ENCODE measurements at regions not wholly inside any gene's neighbourhood (a gene's known extent, or its start where the extent isn't known, plus 50 kb on each side); places are given as distances from the start of the nearest gene placed in this dataset.

DNA sequence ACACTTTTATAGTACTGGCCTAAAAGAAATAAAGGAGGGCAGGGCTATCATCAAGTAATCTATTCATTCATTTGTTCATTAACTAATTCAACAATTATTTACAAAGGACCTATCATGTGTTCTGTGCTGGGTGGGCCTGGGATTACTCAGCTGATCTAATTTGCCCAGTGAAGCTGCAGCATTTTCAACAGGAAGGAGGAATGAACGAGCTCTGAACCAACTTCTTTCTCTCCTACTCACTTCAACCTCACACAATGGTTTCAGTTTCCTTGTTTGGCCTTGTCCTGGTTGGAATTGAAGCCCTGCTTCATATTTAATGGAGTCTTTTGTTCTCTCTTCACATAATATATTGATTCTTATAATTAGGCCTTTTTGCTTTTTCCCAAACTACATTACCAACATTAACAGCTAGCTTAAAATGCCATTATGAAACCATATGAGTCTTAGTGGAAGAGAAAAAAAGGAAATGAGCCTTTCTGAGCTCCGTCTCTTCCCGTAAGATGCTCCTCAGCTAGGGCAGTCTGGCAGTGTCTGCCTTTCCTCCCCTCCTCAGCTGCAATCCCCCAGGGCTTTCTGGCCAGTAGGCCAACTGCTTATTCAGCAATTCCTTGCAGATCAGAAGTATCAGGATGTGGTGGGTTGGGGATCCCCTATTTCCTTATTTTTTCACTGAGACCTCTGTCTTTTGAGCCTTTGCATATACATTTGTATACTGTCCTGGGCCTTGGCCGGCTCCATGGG, 79.4 kb upstream of the NRN1 start:
- H3K4me2 ChIP-seq (ENCODE audit: low read length) = no peak overlapping the region
- no peaks in the 10 kb centered on the region for H3K79me2 ChIP-seq (ENCODE audit: insufficient read depth, low read length)
- no peak overlapping the region for H3K27ac ChIP-seq (ENCODE audit: low read depth, low read length)
- H4K20me1 ChIP-seq (ENCODE audit: insufficient read depth) = no peaks in the 10 kb centered on the region
- no peaks in the 10 kb centered on the region for H3K9me3 ChIP-seq (ENCODE audit: control insufficient read depth in 1 of 2, insufficient read depth in 1 of 2, low read depth in 1 of 2, low read length in 2 of 2)
- no peak for ATAC-seq
- no peak overlapping the region for H3K4me3 ChIP-seq (replicated peaks in 1 of 2; ENCODE audit: low read depth in 1 of 2, low read length in 2 of 2)
- no peak overlapping the region for H2AFZ ChIP-seq (ENCODE audit: low read depth, low read length, poor library complexity, severe bottlenecking)
- H3K36me3 ChIP-seq (ENCODE audit: control insufficient read depth in 1 of 2, insufficient read depth in 2 of 2, low read length in 2 of 2) = no peaks in the 10 kb centered on the region
- H3K9me2 ChIP-seq (ENCODE audit: insufficient read depth) = no peaks in the 10 kb centered on the region
- intact Hi-C loops (cut with micrococcal nuclease) = no loop called here
- POLR2A ChIA-PET = no interaction called here
- no peak for TF ChIP-seq EZH2 (IDR thresholded peaks at IDR 0.05)
- TF ChIP-seq, protein P1, sequence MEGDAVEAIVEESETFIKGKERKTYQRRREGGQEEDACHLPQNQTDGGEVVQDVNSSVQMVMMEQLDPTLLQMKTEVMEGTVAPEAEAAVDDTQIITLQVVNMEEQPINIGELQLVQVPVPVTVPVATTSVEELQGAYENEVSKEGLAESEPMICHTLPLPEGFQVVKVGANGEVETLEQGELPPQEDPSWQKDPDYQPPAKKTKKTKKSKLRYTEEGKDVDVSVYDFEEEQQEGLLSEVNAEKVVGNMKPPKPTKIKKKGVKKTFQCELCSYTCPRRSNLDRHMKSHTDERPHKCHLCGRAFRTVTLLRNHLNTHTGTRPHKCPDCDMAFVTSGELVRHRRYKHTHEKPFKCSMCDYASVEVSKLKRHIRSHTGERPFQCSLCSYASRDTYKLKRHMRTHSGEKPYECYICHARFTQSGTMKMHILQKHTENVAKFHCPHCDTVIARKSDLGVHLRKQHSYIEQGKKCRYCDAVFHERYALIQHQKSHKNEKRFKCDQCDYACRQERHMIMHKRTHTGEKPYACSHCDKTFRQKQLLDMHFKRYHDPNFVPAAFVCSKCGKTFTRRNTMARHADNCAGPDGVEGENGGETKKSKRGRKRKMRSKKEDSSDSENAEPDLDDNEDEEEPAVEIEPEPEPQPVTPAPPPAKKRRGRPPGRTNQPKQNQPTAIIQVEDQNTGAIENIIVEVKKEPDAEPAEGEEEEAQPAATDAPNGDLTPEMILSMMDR (IDR thresholded peaks at IDR 0.05 in 2 of 3, conservative IDR thresholded peaks at IDR 0.05 in 1 of 3; ENCODE audit: borderline replicate concordance in 1 of 3, insufficient read depth in 1 of 3, low read depth in 2 of 3, low read length in 2 of 3) = no peak
- TF ChIP-seq, protein P2, sequence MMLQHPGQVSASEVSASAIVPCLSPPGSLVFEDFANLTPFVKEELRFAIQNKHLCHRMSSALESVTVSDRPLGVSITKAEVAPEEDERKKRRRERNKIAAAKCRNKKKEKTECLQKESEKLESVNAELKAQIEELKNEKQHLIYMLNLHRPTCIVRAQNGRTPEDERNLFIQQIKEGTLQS (IDR thresholded peaks at IDR 0.05) = no peak
- no peak for TF ChIP-seq EGR1 (IDR thresholded peaks at IDR 0.05; ENCODE audit: low read depth)
- TF ChIP-seq, protein P3, sequence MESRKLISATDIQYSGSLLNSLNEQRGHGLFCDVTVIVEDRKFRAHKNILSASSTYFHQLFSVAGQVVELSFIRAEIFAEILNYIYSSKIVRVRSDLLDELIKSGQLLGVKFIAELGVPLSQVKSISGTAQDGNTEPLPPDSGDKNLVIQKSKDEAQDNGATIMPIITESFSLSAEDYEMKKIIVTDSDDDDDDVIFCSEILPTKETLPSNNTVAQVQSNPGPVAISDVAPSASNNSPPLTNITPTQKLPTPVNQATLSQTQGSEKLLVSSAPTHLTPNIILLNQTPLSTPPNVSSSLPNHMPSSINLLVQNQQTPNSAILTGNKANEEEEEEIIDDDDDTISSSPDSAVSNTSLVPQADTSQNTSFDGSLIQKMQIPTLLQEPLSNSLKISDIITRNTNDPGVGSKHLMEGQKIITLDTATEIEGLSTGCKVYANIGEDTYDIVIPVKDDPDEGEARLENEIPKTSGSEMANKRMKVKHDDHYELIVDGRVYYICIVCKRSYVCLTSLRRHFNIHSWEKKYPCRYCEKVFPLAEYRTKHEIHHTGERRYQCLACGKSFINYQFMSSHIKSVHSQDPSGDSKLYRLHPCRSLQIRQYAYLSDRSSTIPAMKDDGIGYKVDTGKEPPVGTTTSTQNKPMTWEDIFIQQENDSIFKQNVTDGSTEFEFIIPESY (IDR thresholded peaks at IDR 0.05; ENCODE audit: extremely low read depth, insufficient replicate concordance, low read length) = no peak
- TF ChIP-seq SRF (IDR thresholded peaks at IDR 0.05; ENCODE audit: low read depth) = no peak
- H3K27me3 ChIP-seq (ENCODE audit: insufficient read depth, low read length) = peaks cover 25% of the 10 kb centered on the region
- no TSS peak for BruUV-seq (replicated peaks)
- CTCF ChIA-PET = no interaction called here
- RAD21 ChIA-PET (ENCODE audit: low non-redundant PET in 1 of 2, low total read pairs in 2 of 2, uncharacterized antibody in 2 of 2, unreplicated experiment in 2 of 2) = no interaction called here
- no peak overlapping the region for H3K9ac ChIP-seq (ENCODE audit: low read length)
- H3K4me1 ChIP-seq (ENCODE audit: control insufficient read depth in 1 of 2, insufficient read depth in 2 of 2, low read length in 2 of 2) = no peaks in the 10 kb centered on the region
- DNase-seq (ENCODE audit: low read depth, low spot score) = no peak

Data from HCT116 (cell line).